Lung (tissue), 11 donors: ENCODE measurements at regions not wholly inside any gene's neighbourhood (a gene's known extent, or its start where the extent isn't known, plus 50 kb on each side); places are given as distances from the start of the nearest gene placed in this dataset.

Experiments used
- ATAC-seq: fragments of 200-7000 bp; cut with Tn5 transposase; one replicate; pipeline ENCODE4 v1.9.1; 2020; ENCODE audit warnings: moderate number of reproducible peaks; ENCODE audit not compliant: insufficient read depth, low FRiP score
- DNase-seq, 3 donors: peaks; one replicate each; pipeline ENCODE4 v3.0.0-alpha.2; 2013 to 2017
- H3K27ac ChIP-seq, 2 donors: one replicate each; pipeline ENCODE4 v1.5.1; 2013; ENCODE audit warnings: mild to moderate bottlenecking in 2 of 2, moderate library complexity in 2 of 2, control low read depth in 1 of 2, inconsistent platforms in 1 of 2, low read depth in 1 of 2, low read length in 1 of 2
- H3K27me3 ChIP-seq, 3 donors: one replicate each; pipeline ENCODE4 v1.5.1; 2013; ENCODE audit warnings: low read length in 2 of 3; ENCODE audit not compliant: control insufficient read depth in 3 of 3, insufficient read depth in 3 of 3
- H3K36me3 ChIP-seq, 4 donors: one replicate each; pipeline ENCODE4 v1.5.1; 2013; ENCODE audit warnings: low read length in 4 of 4, mild to moderate bottlenecking in 1 of 4, moderate library complexity in 1 of 4; ENCODE audit not compliant: control insufficient read depth in 4 of 4, insufficient read depth in 4 of 4
- H3K4me1 ChIP-seq, 5 donors: one replicate each; pipeline ENCODE4 v1.5.1; 2013; ENCODE audit warnings: low read length in 5 of 5, mild to moderate bottlenecking in 2 of 5, moderate library complexity in 1 of 5; ENCODE audit not compliant: control insufficient read depth in 5 of 5, insufficient read depth in 5 of 5
- H3K4me3 ChIP-seq: one replicate; pipeline ENCODE4 v1.5.1; 2013; ENCODE audit warnings: mild to moderate bottlenecking, control low read depth, moderate library complexity
- H3K9ac ChIP-seq, 2 donors: one replicate each; pipeline ENCODE4 v1.5.1; 2013; ENCODE audit warnings: low read length in 2 of 2, control low read depth in 1 of 2; ENCODE audit not compliant: insufficient read depth in 1 of 2
- H3K9me3 ChIP-seq, 4 donors: one replicate each; pipeline ENCODE4 v1.5.1; 2013; ENCODE audit warnings: low read length in 3 of 4, mild to moderate bottlenecking in 1 of 4, moderate library complexity in 1 of 4; ENCODE audit not compliant: control insufficient read depth in 4 of 4, insufficient read depth in 3 of 4
- CTCF ChIP-seq: IDR thresholded peaks from 2 replicates; pipeline ENCODE4 v1.5.1; 2012; ENCODE audit warnings: mild to moderate bottlenecking; ENCODE audit errors: control extremely low read depth, extremely low read depth
- WGBS, 2 donors: extraction: QIAGEN DNeasy Blood & Tissue Kit; methylation state at CpG; one replicate each; pipeline ENCODE4 v1.1.7; 2013; 5-methylcytosine and 5-hydroxymethylcytosine counted together
- donor health status: control.
- donor health status: control.
- donor health status: Bipolar disorder and iron deficiency.
- donor health status: healthy.
- donor health status: DM: yes; HTN: yes; CAD: no.

- no peak for ATAC-seq
- no peak overlapping the region for H3K4me3 ChIP-seq
- no peaks in the 10 kb centered on the region for H3K9me3 ChIP-seq
- WGBS, 2 donors, result 69 to 80% methylated on average over 7 of the region's 7 CpGs
- peaks cover 0 to 6% (median 0%) of the 10 kb centered on the region in 3 donors for H3K27me3 ChIP-seq
- no peak for DNase-seq
- H3K4me1 ChIP-seq, result no peaks in the 10 kb centered on the region
- no peaks in the 10 kb centered on the region for H3K36me3 ChIP-seq
- H3K9ac ChIP-seq, result no peak overlapping the region
- no peak for TF ChIP-seq CTCF
- no peak overlapping the region for H3K27ac ChIP-seq
Observed at GRCh38 chr10:2972216-2972615, 95.1 kb upstream of the PFKP start.

GRCh38 chr10:2970190-2970823 is 97.0 kb upstream of the PFKP start:
- no peak for ATAC-seq
- WGBS, 2 donors, result 88% methylated on average over 7 of the region's 7 CpGs
- no peaks in the 10 kb centered on the region for H3K4me1 ChIP-seq

GRCh38 chr10:2968401-2969058 is 98.8 kb upstream of the PFKP start:
- Histone ChIP-seq H3K9me3 (peaks cover 0 to 3% (median 0%) of the 10 kb centered on the region in 4 donors), H3K4me1 (no peaks in the 10 kb centered on the region), H3K27ac (no peak overlapping the region), H3K9ac (no peak overlapping the region), H3K36me3 (no peaks in the 10 kb centered on the region), H3K27me3 (peaks cover 0 to 6% (median 0%) of the 10 kb centered on the region in 3 donors), H3K4me3 (no peak overlapping the region)
- no peak for DNase-seq
- ATAC-seq, result peak; percentile 19
- 81 to 92% methylated on average over 9 of the region's 9 CpGs for WGBS, 2 donors
- no peak for TF ChIP-seq CTCF

More at GRCh38 chr10:2970190-2970823, 97.0 kb upstream of the PFKP start:
- Histone ChIP-seq H3K36me3 (no peaks in the 10 kb centered on the region), H3K27me3 (peaks cover 0 to 6% (median 0%) of the 10 kb centered on the region in 3 donors), H3K4me3 (no peak overlapping the region), H3K27ac (no peak overlapping the region), H3K9ac (no peak overlapping the region), H3K9me3 (no peaks in the 10 kb centered on the region)
- no peak for DNase-seq
- TF ChIP-seq CTCF, result no peak
